ENCODE measurements at regions not wholly inside any gene's neighbourhood (a gene's known extent, or its start where the extent isn't known, plus 50 kb on each side); places are given as distances from the start of the nearest gene placed in this dataset.

- H3K4me3 ChIP-seq = no peak overlapping the region
- no peaks in the 10 kb centered on the region for H3K36me3 ChIP-seq
- H3K4me1 ChIP-seq = no peaks in the 10 kb centered on the region
- H3K27me3 ChIP-seq = no peaks in the 10 kb centered on the region
- H3K9me3 ChIP-seq = no peaks in the 10 kb centered on the region
- H3K27ac ChIP-seq = no peak overlapping the region
- WGBS, 2 donors = 50 to 53% methylated on average over 4 of the region's 4 CpGs
- no peak for TF ChIP-seq POLR2A (IDR thresholded peaks at IDR 0.05)
- no peak for TF ChIP-seq CTCF (IDR thresholded peaks at IDR 0.05)
- intact Hi-C loops (cut with DNase I) = no loop called here
- DNase-seq = no peak
Observed at GRCh38 chr2:41337956-41338355, 709.9 kb upstream of the PKDCC start.

- no peaks in the 10 kb centered on the region for H3K4me1 ChIP-seq
- no peaks in the 10 kb centered on the region for H3K9me3 ChIP-seq
- DNase-seq = no peak
- no peaks in the 10 kb centered on the region for H3K36me3 ChIP-seq
- no peaks in the 10 kb centered on the region for H3K27me3 ChIP-seq
- no peak overlapping the region for H3K4me3 ChIP-seq
- TF ChIP-seq CTCF (IDR thresholded peaks at IDR 0.05) = no peak
- intact Hi-C loops (cut with DNase I) = no loop called here
- no peak overlapping the region for H3K27ac ChIP-seq
Observed at GRCh38 chr2:41344529-41344928, 703.3 kb upstream of the PKDCC start.

GRCh38 chr2:41353060-41353459 lies 694.8 kb upstream of the PKDCC start:
- Histone ChIP-seq H3K27ac (no peak overlapping the region), H3K27me3 (no peaks in the 10 kb centered on the region), H3K9me3 (no peaks in the 10 kb centered on the region), H3K4me3 (no peak overlapping the region), H3K36me3 (no peaks in the 10 kb centered on the region), H3K4me1 (no peaks in the 10 kb centered on the region)
- TF ChIP-seq CTCF (IDR thresholded peaks at IDR 0.05) (no peak), POLR2A (IDR thresholded peaks at IDR 0.05) (no peak)
- WGBS, 2 donors = 83 to 84% methylated on average over 3 of the region's 3 CpGs
- no peak for DNase-seq
- intact Hi-C loops (cut with DNase I) = no loop called here

- Histone ChIP-seq H3K4me1 (no peaks in the 10 kb centered on the region), H3K27me3 (no peaks in the 10 kb centered on the region), H3K4me3 (no peak overlapping the region), H3K27ac (no peak overlapping the region), H3K9me3 (no peaks in the 10 kb centered on the region), H3K36me3 (no peaks in the 10 kb centered on the region)
- TF ChIP-seq CTCF (IDR thresholded peaks at IDR 0.05) = no peak
- no peak for TF ChIP-seq POLR2A (IDR thresholded peaks at IDR 0.05)
- DNase-seq = no peak
- WGBS, 2 donors = 75 to 83% methylated on average over 2 of the region's 2 CpGs
- intact Hi-C loops (cut with DNase I) = no loop called here
Observed at GRCh38 chr2:41355794-41356193, 692.0 kb upstream of the PKDCC start.

- Histone ChIP-seq H3K27ac (no peak overlapping the region), H3K27me3 (no peaks in the 10 kb centered on the region), H3K36me3 (no peaks in the 10 kb centered on the region), H3K4me1 (no peaks in the 10 kb centered on the region), H3K9me3 (peaks cover 0 to 14% (median 3%) of the 10 kb centered on the region in 3 donors), H3K4me3 (no peak overlapping the region)
- intact Hi-C loops (cut with DNase I) = no loop called here
- 79 to 80% methylated on average over 1 to 2 of the region's 2 CpGs for WGBS, 2 donors
- TF ChIP-seq POLR2A (IDR thresholded peaks at IDR 0.05) (no peak), CTCF (IDR thresholded peaks at IDR 0.05) (no peak)
- DNase-seq = no peak
Observed at GRCh38 chr2:41364842-41365241, 683.0 kb upstream of the PKDCC start.

Data from esophagus squamous epithelium (tissue), 5 donors.